ENCODE measurements at regions not wholly inside any gene's neighbourhood (a gene's known extent, or its start where the extent isn't known, plus 50 kb on each side); places are given as distances from the start of the nearest gene placed in this dataset.

- DNase-seq, result no peak
- Histone ChIP-seq H3K4me3 (no peak overlapping the region), H3K4me1 (no peaks in the 10 kb centered on the region), H3K36me3 (no peaks in the 10 kb centered on the region), H3K9me3 (replicated peaks) (peaks cover 28% of the 10 kb centered on the region), H3K27me3 (ENCODE audit: low read depth) (peaks cover 21% of the 10 kb centered on the region), H3K27ac (replicated peaks) (no peak overlapping the region)
- intact Hi-C loops (cut with micrococcal nuclease), result no loop called here
- TF ChIP-seq CTCF (IDR thresholded peaks at IDR 0.05; ENCODE audit: borderline replicate concordance), result no peak
These were observed 225.5 kb downstream of the PARM1 start for GRCh38 chr4:75158451-75158850.

GRCh38 chr4:75154994-75155393, 222.1 kb downstream of the PARM1 start:
- DNase-seq, result no peak
- Histone ChIP-seq H3K4me1 (no peaks in the 10 kb centered on the region), H3K9me3 (replicated peaks) (peaks cover 36% of the 10 kb centered on the region), H3K27me3 (ENCODE audit: low read depth) (peaks cover 11% of the 10 kb centered on the region), H3K4me3 (no peak overlapping the region), H3K36me3 (no peaks in the 10 kb centered on the region), H3K27ac (replicated peaks) (no peak overlapping the region)
- TF ChIP-seq CTCF (IDR thresholded peaks at IDR 0.05; ENCODE audit: borderline replicate concordance), result no peak
- intact Hi-C loops (cut with micrococcal nuclease), result no loop called here

GRCh38 chr4:75146223-75146622, 213.3 kb downstream of the PARM1 start:
- no peak overlapping the region for H3K27ac ChIP-seq (replicated peaks)
- H3K4me3 ChIP-seq, result no peak overlapping the region
- no peaks in the 10 kb centered on the region for H3K9me3 ChIP-seq (replicated peaks)
- no peak for TF ChIP-seq CTCF (IDR thresholded peaks at IDR 0.05; ENCODE audit: borderline replicate concordance)
- no peaks in the 10 kb centered on the region for H3K36me3 ChIP-seq
- DNase-seq, result no peak
- no peaks in the 10 kb centered on the region for H3K4me1 ChIP-seq
- H3K27me3 ChIP-seq (ENCODE audit: low read depth), result no peaks in the 10 kb centered on the region
- intact Hi-C loops (cut with micrococcal nuclease), result no loop called here

GRCh38 chr4:75144475-75144874, 211.6 kb downstream of the PARM1 start:
- H3K27ac ChIP-seq (replicated peaks), result no peak overlapping the region
- H3K27me3 ChIP-seq (ENCODE audit: low read depth), result no peaks in the 10 kb centered on the region
- H3K9me3 ChIP-seq (replicated peaks), result no peaks in the 10 kb centered on the region
- intact Hi-C loops (cut with micrococcal nuclease), result no loop called here
- H3K4me1 ChIP-seq, result no peaks in the 10 kb centered on the region
- no peak overlapping the region for H3K4me3 ChIP-seq
- DNase-seq, result no peak
- no peaks in the 10 kb centered on the region for H3K36me3 ChIP-seq
- no peak for TF ChIP-seq CTCF (IDR thresholded peaks at IDR 0.05; ENCODE audit: borderline replicate concordance)

GRCh38 chr4:75142850-75143249, 209.9 kb downstream of the PARM1 start:
- intact Hi-C loops (cut with micrococcal nuclease), result no loop called here
- H3K27me3 ChIP-seq (ENCODE audit: low read depth), result no peaks in the 10 kb centered on the region
- no peaks in the 10 kb centered on the region for H3K36me3 ChIP-seq
- H3K9me3 ChIP-seq (replicated peaks), result no peaks in the 10 kb centered on the region
- no peak overlapping the region for H3K27ac ChIP-seq (replicated peaks)
- DNase-seq, result no peak
- TF ChIP-seq CTCF (IDR thresholded peaks at IDR 0.05; ENCODE audit: borderline replicate concordance), result no peak
- H3K4me1 ChIP-seq, result no peaks in the 10 kb centered on the region
- H3K4me3 ChIP-seq, result no peak overlapping the region

GRCh38 chr4:75142382-75142781, 209.5 kb downstream of the PARM1 start:
- H3K27me3 ChIP-seq (ENCODE audit: low read depth), result no peaks in the 10 kb centered on the region
- no peaks in the 10 kb centered on the region for H3K4me1 ChIP-seq
- no peaks in the 10 kb centered on the region for H3K36me3 ChIP-seq
- TF ChIP-seq CTCF (IDR thresholded peaks at IDR 0.05; ENCODE audit: borderline replicate concordance), result no peak
- no peak overlapping the region for H3K27ac ChIP-seq (replicated peaks)
- intact Hi-C loops (cut with micrococcal nuclease), result no loop called here
- H3K4me3 ChIP-seq, result no peak overlapping the region
- DNase-seq, result no peak
- no peaks in the 10 kb centered on the region for H3K9me3 ChIP-seq (replicated peaks)

Data from left ventricle myocardium inferior (tissue), 1 donor.